Breast epithelium (tissue), 4 donors: ENCODE measurements at regions not wholly inside any gene's neighbourhood (a gene's known extent, or its start where the extent isn't known, plus 50 kb on each side); places are given as distances from the start of the nearest gene placed in this dataset.

Experiments used
- DNase-seq, 2 donors: peaks; one replicate each; pipeline ENCODE4 v3.0.0-alpha.2; 2019; ENCODE audit warnings: low spot score in 2 of 2
- H3K27ac ChIP-seq, 2 donors: fragments of 200-600 bp; sonication (generic) in 1 of 2; one replicate each; pipeline ENCODE4 v1.5.1; 2016 to 2019; ENCODE audit warnings: mild to moderate bottlenecking in 1 of 2
- H3K27me3 ChIP-seq, 2 donors: fragments of 200-600 bp; sonication (generic) in 1 of 2; one replicate each; pipeline versions ENCODE4 v1.5.1 to v1.6.0; 2017 to 2019; ENCODE audit warnings: control low read depth in 1 of 2, mild to moderate bottlenecking in 1 of 2
- H3K36me3 ChIP-seq: fragments of 200-600 bp; one replicate; pipeline ENCODE4 v1.5.1; 2019
- H3K4me1 ChIP-seq, 2 donors: fragments of 200-600 bp; sonication (generic); one replicate each; pipeline ENCODE4 v1.5.1; 2016 to 2019; ENCODE audit warnings: control low read depth in 1 of 2
- H3K4me3 ChIP-seq, 3 donors: fragments of 200-600 bp; sonication (generic); 1 replicate in 2 of 3; 2 replicates in 1 of 3; pipeline ENCODE4 v1.5.1; 2016 to 2019; ENCODE audit warnings: mild to moderate bottlenecking in 3 of 3, moderate library complexity in 2 of 3
- H3K9me3 ChIP-seq, 2 donors: fragments of 200-600 bp; sonication (generic) in 1 of 2; one replicate each; pipeline ENCODE4 v1.5.1; 2016 to 2019; ENCODE audit warnings: control low read depth in 1 of 2
- POLR2A ChIP-seq: fragments of 450-650 bp; IDR thresholded peaks from one replicate; pipeline ENCODE4 v1.6.1; 2016; ENCODE audit warnings: antibody characterized with exemption, mild to moderate bottlenecking, moderate library complexity
- POLR2AphosphoS5 ChIP-seq, 3 donors: sonication (generic); formaldehyde crosslinking; IDR thresholded peaks; one replicate each; pipeline ENCODE4 v1.6.1; 2017; ENCODE audit warnings: antibody characterized with exemption in 3 of 3
- intact Hi-C: fragments of 100-400 bp; cut with DNase I; formaldehyde crosslinking; loops from one replicate; pipeline ENCODE4 v1.15.1; 2023; ENCODE audit warnings: low total_unique reads
- TF ChIP-seq, protein P1 (sequence below), 3 donors: fragments of 450-650 bp; IDR thresholded peaks; one replicate each; pipeline ENCODE4 v1.5.1; 2016 to 2017; ENCODE audit warnings: antibody characterized with exemption in 3 of 3, mild to moderate bottlenecking in 3 of 3, moderate library complexity in 3 of 3

DNA sequence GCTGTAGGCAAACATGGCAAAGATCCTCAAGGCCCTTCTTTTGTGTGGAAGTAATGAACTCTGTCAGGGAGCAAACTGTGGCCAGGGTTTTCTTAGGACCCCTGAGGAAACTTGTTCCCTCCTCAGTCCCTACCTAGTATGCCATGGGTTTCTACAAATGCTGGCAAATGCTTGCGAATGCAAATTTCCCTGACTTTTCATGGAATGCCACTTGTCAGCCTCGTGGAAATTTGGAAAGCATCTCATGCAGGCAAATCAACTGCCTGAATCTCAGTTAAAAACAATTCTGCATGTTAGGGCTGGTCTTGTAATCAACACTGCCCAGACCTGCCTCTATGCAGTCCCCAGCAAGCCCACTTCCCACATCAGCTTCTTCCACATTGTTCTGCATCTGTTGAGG lies 334.9 kb upstream of the AJAP1 start:
- H3K4me1 ChIP-seq = no peaks in the 10 kb centered on the region
- no peaks in the 10 kb centered on the region for H3K36me3 ChIP-seq
- H3K27me3 ChIP-seq = no peaks in the 10 kb centered on the region
- no peak overlapping the region for H3K27ac ChIP-seq
- peaks cover 2 to 5% of the 10 kb centered on the region in 2 donors for H3K9me3 ChIP-seq
- intact Hi-C loops = no loop called here
- no peak for TF ChIP-seq POLR2A
- TF ChIP-seq, protein P1, sequence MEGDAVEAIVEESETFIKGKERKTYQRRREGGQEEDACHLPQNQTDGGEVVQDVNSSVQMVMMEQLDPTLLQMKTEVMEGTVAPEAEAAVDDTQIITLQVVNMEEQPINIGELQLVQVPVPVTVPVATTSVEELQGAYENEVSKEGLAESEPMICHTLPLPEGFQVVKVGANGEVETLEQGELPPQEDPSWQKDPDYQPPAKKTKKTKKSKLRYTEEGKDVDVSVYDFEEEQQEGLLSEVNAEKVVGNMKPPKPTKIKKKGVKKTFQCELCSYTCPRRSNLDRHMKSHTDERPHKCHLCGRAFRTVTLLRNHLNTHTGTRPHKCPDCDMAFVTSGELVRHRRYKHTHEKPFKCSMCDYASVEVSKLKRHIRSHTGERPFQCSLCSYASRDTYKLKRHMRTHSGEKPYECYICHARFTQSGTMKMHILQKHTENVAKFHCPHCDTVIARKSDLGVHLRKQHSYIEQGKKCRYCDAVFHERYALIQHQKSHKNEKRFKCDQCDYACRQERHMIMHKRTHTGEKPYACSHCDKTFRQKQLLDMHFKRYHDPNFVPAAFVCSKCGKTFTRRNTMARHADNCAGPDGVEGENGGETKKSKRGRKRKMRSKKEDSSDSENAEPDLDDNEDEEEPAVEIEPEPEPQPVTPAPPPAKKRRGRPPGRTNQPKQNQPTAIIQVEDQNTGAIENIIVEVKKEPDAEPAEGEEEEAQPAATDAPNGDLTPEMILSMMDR (IDR thresholded peaks at IDR 0.05) = no peak
- TF ChIP-seq POLR2AphosphoS5 (IDR thresholded peaks at IDR 0.05) = no peak
- no peak overlapping the region for H3K4me3 ChIP-seq
- no peak for DNase-seq

DNA sequence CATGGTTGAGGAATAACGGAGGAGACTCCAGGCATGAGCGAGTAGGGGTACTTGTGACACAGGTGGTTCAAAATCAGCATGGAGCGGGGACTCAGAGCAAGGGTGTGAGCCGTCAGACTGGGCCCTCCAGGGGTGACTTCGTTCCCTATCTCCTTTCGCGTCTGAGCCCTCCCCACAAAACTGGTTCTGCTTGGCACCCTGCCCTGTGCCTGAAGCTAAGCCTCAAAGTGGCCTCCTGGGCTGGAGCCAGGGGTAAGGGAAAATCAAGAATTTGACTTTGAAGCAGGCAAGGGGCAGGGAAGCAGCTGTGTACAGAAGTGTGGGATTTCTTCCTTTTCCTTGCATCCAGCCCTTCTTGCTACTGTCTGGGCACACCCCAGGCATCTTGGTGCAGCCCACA lies 331.5 kb upstream of the AJAP1 start:
- Histone ChIP-seq H3K4me3 (no peak overlapping the region), H3K9me3 (no peaks in the 10 kb centered on the region), H3K27me3 (peaks cover 0 to 4% of the 10 kb centered on the region in 2 donors), H3K4me1 (no peaks in the 10 kb centered on the region), H3K27ac (no peak overlapping the region), H3K36me3 (no peaks in the 10 kb centered on the region)
- TF ChIP-seq POLR2A (no peak), POLR2AphosphoS5 (IDR thresholded peaks at IDR 0.05) (no peak)
- TF ChIP-seq, protein P1 (IDR thresholded peaks at IDR 0.05) = no peak
- intact Hi-C loops = no loop called here
- DNase-seq = no peak

DNA sequence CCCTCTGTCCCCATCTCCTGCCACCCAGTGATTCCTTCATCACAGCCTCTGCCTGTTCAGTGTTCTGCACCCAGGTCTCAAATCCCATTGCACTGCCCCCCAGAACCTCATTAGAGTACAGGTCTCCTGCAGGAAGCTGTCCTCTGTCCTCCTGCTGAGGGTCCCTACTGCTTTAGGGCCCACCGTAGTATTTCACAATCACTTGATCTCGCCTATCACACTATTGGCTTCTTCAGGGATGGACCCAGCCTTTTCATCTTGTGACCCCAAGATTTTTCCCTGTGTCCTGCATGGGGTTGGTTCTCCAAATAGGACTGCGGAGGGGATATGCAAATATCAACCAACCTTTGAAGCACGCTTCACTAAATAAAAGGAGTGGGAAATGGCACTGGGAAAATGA lies 331.1 kb upstream of the AJAP1 start:
- no peak for DNase-seq
- no peak for TF ChIP-seq POLR2AphosphoS5 (IDR thresholded peaks at IDR 0.05)
- TF ChIP-seq POLR2A = no peak
- H3K36me3 ChIP-seq = no peaks in the 10 kb centered on the region
- H3K4me1 ChIP-seq = no peaks in the 10 kb centered on the region
- H3K27ac ChIP-seq = no peak overlapping the region
- H3K4me3 ChIP-seq = no peak overlapping the region
- intact Hi-C loops = no loop called here
- no peaks in the 10 kb centered on the region for H3K9me3 ChIP-seq
- peaks cover 0 to 6% of the 10 kb centered on the region in 2 donors for H3K27me3 ChIP-seq

DNA sequence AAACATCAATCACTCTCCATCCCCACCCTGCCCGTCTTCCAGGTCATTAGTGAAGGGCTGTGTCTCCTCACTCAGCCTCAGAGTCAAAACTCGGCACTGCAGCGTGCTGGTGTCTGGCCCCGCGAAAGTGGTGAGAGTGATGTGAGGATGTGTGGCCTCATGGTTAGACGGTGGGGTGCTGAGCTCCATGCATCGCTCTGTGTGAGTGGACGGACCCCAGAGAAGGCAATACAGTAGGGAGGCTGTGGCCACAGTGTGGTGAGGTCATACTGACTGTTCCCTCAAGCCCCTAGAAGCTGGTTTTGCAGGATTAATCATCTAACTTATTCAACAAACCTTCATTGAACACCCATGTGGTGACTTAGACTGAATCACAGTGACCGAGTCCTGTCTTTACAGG lies 329.9 kb upstream of the AJAP1 start:
- Histone ChIP-seq H3K27me3 (peaks cover 0 to 15% of the 10 kb centered on the region in 2 donors), H3K4me1 (no peaks in the 10 kb centered on the region)
- no peak for DNase-seq

DNA sequence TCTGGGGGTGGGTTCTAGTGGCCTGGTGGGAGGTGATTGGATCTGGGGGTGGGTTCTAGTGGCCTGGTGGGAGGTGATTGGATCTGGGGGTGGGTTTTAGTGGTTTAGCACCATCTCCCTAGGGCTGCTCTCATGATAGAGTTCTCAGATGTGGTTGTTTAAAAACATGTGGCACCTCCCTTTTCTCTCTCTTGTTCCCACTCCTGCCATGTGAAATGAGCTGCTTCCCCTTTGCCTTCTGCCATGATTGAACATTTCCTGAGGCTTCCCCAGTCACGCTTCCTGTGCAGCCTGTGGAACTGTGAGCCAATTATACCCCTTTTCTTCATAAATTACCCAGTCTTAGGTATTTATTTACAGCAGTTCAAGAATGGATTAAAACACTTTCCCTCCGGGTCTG lies 327.3 kb upstream of the AJAP1 start:
- Histone ChIP-seq H3K36me3 (no peaks in the 10 kb centered on the region), H3K27me3 (peaks cover 0 to 15% of the 10 kb centered on the region in 2 donors), H3K9me3 (no peaks in the 10 kb centered on the region), H3K27ac (no peak overlapping the region), H3K4me3 (no peak overlapping the region), H3K4me1 (no peaks in the 10 kb centered on the region)
- intact Hi-C loops = no loop called here
- no peak for TF ChIP-seq POLR2A
- no peak for TF ChIP-seq POLR2AphosphoS5 (IDR thresholded peaks at IDR 0.05)
- TF ChIP-seq, protein P1 (IDR thresholded peaks at IDR 0.05) = no peak
- no peak for DNase-seq

More for the DNA sequence above, 329.9 kb upstream of the AJAP1 start:
- TF ChIP-seq POLR2A (no peak), POLR2AphosphoS5 (IDR thresholded peaks at IDR 0.05) (no peak)
- TF ChIP-seq, protein P1 (IDR thresholded peaks at IDR 0.05) = no peak
- H3K4me3 ChIP-seq = no peak overlapping the region
- H3K36me3 ChIP-seq = no peaks in the 10 kb centered on the region
- no peaks in the 10 kb centered on the region for H3K9me3 ChIP-seq
- intact Hi-C loops = no loop called here
- no peak overlapping the region for H3K27ac ChIP-seq
